NCI-H128 (cell line): ENCODE measurements at regions not wholly inside any gene's neighbourhood (a gene's known extent, or its start where the extent isn't known, plus 50 kb on each side); places are given as distances from the start of the nearest gene placed in this dataset.

Source experiments
- DNase-seq: peaks from one replicate; lab custom pipeline; 2025; ENCODE audit not compliant: unreplicated experiment; lab: John Stamatoyannopoulos, UW

GRCh38 chr1:68378296-68379084 is 71.3 kb downstream of the RPE65 start:
- no peak for DNase-seq

DNA sequence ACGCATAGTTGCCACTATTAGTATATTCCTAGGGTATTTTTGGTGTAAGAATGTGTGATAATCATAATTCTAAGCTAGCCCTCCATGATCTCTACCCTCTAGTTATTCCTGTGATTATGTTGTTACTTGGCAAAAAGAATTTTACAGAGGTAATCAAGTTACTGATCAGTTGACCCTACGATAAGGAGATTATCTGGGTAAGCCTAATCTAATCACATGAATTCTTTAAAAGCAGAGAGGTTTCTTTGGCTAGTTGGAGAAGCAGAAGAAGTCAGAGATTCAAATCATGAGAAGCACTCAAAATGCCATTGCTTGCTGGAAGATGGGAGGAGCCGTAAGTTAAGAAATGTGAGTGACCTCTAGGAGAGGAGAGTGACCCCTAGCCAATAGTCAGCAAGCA is 72.7 kb downstream of the RPE65 start:
- DNase-seq: no peak

- no peak for DNase-seq
These were observed 73.3 kb downstream of the RPE65 start for GRCh38 chr1:68376441-68376840.

GRCh38 chr1:68375919-68376318 is 73.8 kb downstream of the RPE65 start:
- DNase-seq: no peak

- no peak for DNase-seq
These were observed 76.6 kb downstream of the RPE65 start for GRCh38 chr1:68373173-68373572.

- no peak for DNase-seq
These were observed 77.3 kb downstream of the RPE65 start for GRCh38 chr1:68372487-68372886.

GRCh38 chr1:68370101-68370915 is 79.4 kb downstream of the RPE65 start:
- DNase-seq: no peak

- no peak for DNase-seq
These were observed 83.2 kb downstream of the RPE65 start for GRCh38 chr1:68366572-68366971.

- no peak for DNase-seq
These were observed 83.9 kb downstream of the RPE65 start for GRCh38 chr1:68365709-68366382.

- no peak for DNase-seq
These were observed 86.4 kb downstream of the RPE65 start for GRCh38 chr1:68363339-68363738.

GRCh38 chr1:68361346-68361910 is 88.3 kb downstream of the RPE65 start:
- no peak for DNase-seq

GRCh38 chr1:68359045-68359444 is 90.7 kb downstream of the RPE65 start:
- no peak for DNase-seq

- DNase-seq: no peak
These were observed 91.3 kb downstream of the RPE65 start for GRCh38 chr1:68358439-68358838.

- DNase-seq: no peak
These were observed 94.1 kb downstream of the RPE65 start for GRCh38 chr1:68355614-68356013.

DNA sequence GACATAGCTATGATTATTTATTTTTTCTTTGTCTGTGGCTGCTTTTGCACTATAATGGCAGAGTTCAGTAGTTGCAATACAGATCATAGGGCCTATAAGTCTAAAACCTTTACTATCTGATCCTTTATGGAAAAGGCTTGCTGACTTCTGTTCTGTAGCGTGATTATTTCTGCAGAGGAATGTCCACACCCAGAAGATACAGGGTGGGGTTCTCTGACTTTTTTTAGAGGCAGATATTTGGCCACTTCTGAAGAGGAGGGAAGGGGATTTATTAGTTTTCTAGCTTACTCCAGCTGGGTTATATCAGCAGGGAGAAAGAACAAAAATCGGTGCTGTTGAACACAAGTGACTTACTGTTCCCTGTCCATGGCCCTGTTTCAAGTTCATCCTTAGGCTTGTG is 97.6 kb downstream of the RPE65 start:
- DNase-seq: no peak

GRCh38 chr1:68347415-68347814 is 102.3 kb downstream of the RPE65 start:
- no peak for DNase-seq

GRCh38 chr1:68346188-68346808 is 103.5 kb downstream of the RPE65 start:
- DNase-seq: no peak

DNA sequence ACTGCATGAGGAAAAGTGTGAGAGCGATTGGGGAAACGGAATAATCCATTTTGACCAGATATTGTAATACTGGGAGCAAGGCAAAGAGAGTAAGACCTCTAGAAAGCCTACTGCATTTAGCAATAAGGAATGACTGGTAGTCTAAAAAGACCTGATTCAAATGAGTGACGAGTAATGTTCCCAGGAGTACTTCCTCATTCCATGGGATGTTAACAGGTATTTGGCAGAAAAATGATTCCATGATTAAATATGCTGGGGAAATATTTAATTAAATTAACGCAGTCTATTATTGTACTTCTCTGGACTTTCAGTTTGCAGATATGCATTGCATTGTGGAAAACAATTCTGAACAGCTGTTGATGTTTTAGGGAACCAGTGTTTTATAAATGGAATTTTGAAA is 105.5 kb downstream of the RPE65 start:
- no peak for DNase-seq

- no peak for DNase-seq
These were observed 108.6 kb upstream of the WLS start for GRCh38 chr1:68340951-68341350.

DNA sequence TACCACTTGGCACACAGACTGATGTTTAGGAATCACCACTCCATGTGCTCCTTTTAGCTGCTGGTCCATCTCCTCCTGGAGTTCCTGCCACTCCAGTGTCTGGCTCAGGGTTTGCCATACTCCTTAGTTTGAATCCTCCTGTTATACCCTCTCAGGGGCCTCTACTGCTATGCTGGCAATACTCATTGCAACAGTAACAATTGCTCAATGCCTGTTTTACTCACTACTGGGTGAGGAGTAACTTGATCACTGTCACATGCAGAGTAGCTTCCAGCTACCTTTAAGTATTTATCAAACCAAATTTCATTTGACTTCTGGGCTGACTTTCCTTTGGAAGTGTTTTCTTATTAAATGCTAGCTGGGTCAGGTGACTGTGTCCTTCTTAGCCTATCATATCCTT is 107.2 kb upstream of the WLS start:
- no peak for DNase-seq

GRCh38 chr1:68338081-68338480 is 105.8 kb upstream of the WLS start:
- DNase-seq: no peak
